ENCODE measurements at regions not wholly inside any gene's neighbourhood (a gene's known extent, or its start where the extent isn't known, plus 50 kb on each side); places are given as distances from the start of the nearest gene placed in this dataset.

DNA sequence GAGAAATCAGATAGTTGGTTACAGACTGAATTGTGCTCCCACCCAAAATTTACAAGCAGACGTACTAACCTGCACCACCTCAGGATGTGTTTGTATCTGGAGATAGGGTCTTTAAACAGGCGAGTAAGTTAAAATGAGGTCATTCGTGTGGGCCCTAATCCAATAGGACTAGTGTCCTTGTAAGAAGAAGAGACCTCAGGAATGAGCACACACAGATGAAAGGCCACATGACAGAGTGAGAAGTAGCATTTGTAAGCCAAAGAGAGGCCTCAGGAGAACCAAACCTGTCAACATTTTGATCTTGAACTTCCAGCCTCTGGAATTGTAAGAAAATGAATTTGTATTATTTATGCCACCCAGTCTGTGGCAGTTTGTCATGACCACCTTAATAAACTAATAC lies 149.5 kb upstream of the VWC2 start:
- ATAC-seq (replicated peaks in 6 of 8), result no peak
- Histone ChIP-seq H3K4me1 (replicated peaks in 1 of 2) (peaks cover 0 to 6% of the 10 kb centered on the region in 2 donors), H3K4me3 (no peak overlapping the region), H3K27ac (no peak overlapping the region)
- in situ Hi-C loops (cut with MboI; ENCODE audit: low pct_unique_long_range_greater_than_20kb in 2 of 9, low sequenced_read_pairs in 9 of 9, unreplicated experiment in 9 of 9), result no loop called here
- WGBS, 10 experiments, result 5 to 100% (median 60%) methylated on average over 2 to 3 of the region's 3 CpGs; no CpG with 5 or more reads in 1 of the 10 experiments

DNA sequence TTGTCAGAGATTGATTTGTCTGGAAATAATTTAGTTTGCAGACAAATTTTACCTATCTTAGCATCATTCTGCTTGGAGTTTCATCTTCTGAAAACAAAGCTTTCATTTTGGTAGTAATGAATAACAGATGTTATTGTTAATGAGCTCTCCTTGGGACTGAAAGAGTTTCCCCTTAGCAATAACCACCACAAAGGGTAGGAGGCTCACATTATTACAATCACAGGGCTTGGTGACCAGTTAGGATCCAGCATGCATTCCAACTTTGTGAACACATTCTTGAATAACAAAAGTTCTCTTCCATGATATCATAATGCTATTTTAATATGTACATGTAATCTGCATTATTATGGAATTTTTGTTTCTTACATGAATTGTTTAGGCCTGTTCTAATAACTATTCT lies 148.8 kb upstream of the VWC2 start:
- H3K4me1 ChIP-seq (replicated peaks in 1 of 2), result peaks cover 0 to 6% of the 10 kb centered on the region in 2 donors
- H3K4me3 ChIP-seq, result no peak overlapping the region
- in situ Hi-C loops (cut with MboI; ENCODE audit: low pct_unique_long_range_greater_than_20kb in 2 of 9, low sequenced_read_pairs in 9 of 9, unreplicated experiment in 9 of 9), result no loop called here
- H3K27ac ChIP-seq, result no peak overlapping the region
- peak in 2 of 8 experiments; percentile 50 to 93 for ATAC-seq (replicated peaks in 6 of 8)

DNA sequence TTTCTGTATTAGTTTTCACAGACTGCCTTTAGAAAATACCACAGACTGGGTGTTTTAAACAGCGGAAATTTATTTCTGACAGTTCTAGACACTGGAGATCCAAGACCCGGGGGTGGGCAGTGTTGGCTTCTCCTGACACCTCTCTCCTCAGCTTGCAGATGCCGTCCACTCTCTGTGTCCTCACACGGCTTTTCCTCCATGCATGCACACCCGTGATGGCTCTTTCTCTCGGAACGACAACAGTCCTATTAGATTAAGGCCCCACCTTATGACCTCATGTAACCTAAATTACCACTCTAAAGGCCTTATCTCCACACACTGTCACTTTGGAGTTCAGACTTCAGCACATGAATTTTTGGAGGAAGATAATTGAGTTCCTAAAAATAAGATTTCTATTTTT lies 142.9 kb upstream of the VWC2 start:
- no peak overlapping the region for H3K27ac ChIP-seq
- H3K4me3 ChIP-seq, result no peak overlapping the region
- in situ Hi-C loops (cut with MboI; ENCODE audit: low pct_unique_long_range_greater_than_20kb in 2 of 9, low sequenced_read_pairs in 9 of 9, unreplicated experiment in 9 of 9), result no loop called here
- WGBS, 10 experiments, result 0 to 96% (median 82%) methylated on average over 2 to 7 of the region's 7 CpGs; no CpG with 5 or more reads in 2 of the 10 experiments
- no peak for ATAC-seq (replicated peaks in 6 of 8)
- H3K4me1 ChIP-seq (replicated peaks in 1 of 2), result peaks cover 0 to 6% of the 10 kb centered on the region in 2 donors

DNA sequence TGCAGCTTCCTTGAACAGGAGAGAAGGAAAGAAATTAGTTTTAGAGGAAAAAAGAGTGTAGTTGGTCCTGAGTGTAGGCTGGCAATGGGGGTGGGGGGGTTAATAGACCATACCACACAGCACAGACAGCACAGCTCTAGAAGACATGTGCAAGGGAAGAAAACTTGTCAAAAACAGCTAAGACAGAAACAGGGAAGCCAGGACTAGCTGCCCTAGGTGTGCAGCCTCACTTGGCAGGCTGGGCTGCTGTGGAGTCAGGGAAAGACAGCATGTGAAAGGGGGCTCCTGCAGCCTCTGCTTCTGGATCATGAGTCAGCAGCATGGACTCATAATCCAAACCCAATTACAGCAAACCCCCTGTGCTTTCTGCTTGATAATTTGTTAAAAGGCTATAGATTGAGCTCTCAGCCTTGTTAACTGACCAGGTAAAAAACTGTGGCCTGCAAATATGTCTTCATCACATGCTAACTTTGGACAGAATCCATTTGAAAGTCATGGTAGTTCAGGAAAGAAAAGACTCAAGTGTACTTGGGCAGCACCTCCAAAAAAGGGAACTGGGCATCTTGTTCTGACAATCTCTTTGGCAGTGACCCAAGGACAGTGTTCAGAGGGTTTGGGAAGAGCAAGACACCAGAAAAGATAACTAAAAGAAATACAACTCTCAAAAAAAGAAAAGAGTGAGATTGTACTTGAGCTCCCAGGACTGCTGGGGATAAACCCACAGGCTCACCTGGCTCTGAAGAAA lies 142.2 kb upstream of the VWC2 start:
- peak in 1 of 8 experiments; percentile 35 for ATAC-seq (replicated peaks in 6 of 8)
- no peak overlapping the region for H3K27ac ChIP-seq
- peaks cover 5 to 6% of the 10 kb centered on the region in 2 donors for H3K4me1 ChIP-seq (replicated peaks in 1 of 2)
- H3K4me3 ChIP-seq, result no peak overlapping the region
- in situ Hi-C loops (cut with MboI; ENCODE audit: low pct_unique_long_range_greater_than_20kb in 2 of 9, low sequenced_read_pairs in 9 of 9, unreplicated experiment in 9 of 9), result no loop called here

DNA sequence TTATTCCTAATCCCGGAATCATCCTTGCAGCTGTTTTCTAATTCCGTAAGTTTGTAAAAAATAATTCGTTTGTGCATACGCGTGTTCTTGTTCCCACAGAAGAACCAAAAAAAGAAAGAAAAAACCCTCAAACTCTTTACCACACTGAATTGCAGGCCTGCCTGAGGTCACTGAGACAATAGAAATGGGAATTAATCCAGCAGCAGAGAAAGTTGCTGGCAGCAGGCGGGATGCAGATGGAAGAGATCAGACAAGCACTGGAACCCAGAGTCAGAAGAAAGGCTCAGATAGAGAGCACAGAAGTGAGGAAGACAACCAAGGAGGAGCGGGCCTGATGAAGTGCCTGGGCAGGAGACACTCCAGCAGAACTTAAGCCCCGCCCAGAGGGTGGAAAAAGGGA lies 141.5 kb upstream of the VWC2 start:
- peaks cover 3 to 7% of the 10 kb centered on the region in 2 donors for H3K4me1 ChIP-seq (replicated peaks in 1 of 2)
- in situ Hi-C loops (cut with MboI; ENCODE audit: low pct_unique_long_range_greater_than_20kb in 2 of 9, low sequenced_read_pairs in 9 of 9, unreplicated experiment in 9 of 9), result no loop called here
- no peak overlapping the region for H3K27ac ChIP-seq
- WGBS, 10 experiments, result 2 to 100% (median 60%) methylated on average over 1 to 7 of the region's 8 CpGs; no CpG with 5 or more reads in 1 of the 10 experiments
- H3K4me3 ChIP-seq, result no peak overlapping the region
- ATAC-seq (replicated peaks in 6 of 8), result no peak

DNA sequence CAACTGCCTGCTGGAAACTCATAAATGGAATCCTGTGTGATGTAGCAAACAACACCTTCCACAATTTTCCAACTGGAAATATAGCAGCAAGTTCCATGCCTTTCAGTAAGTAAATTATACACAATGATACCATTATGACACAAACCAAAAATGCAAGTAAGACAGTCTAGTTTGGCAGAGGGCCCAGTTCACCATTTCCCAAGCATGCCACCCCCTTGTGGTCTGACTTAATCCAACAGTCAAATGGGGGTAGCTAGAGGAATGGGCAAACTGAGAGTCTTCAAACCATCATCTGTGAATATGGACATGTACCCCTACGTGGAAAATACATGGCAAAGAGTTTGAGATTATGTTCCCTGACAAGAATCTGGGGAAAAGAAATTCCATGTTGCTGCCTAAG lies 137.6 kb upstream of the VWC2 start:
- ATAC-seq (replicated peaks in 6 of 8), result no peak
- Histone ChIP-seq H3K4me3 (no peak overlapping the region), H3K4me1 (replicated peaks in 1 of 2) (peaks cover 3 to 7% of the 10 kb centered on the region in 2 donors), H3K27ac (no peak overlapping the region)
- WGBS, 10 experiments, result 0 to 100% (median 17%) methylated on average over 1 of the region's 1 CpG; no CpG with 5 or more reads in 7 of the 10 experiments
- in situ Hi-C loops (cut with MboI; ENCODE audit: low pct_unique_long_range_greater_than_20kb in 2 of 9, low sequenced_read_pairs in 9 of 9, unreplicated experiment in 9 of 9), result no loop called here

DNA sequence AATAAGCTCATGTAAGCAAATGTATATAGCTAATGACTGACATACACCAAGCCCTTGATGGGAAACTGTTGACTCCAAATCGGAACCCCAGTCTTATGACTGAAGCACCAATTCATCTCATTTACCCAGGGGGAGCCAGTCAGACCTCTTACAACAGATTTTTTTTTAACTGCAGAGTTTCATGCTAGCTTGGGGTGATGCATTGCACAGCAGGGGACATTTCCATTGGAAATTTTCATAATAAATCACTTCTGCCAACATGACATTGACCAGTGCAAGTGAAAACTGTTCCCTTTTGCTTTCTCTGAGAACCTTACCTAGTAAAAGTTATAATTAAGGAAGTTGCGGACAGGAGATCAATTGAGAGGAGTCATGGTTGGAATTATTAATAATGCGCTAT lies 137.0 kb upstream of the VWC2 start:
- 0 to 100% (median 80%) methylated on average over 1 to 3 of the region's 3 CpGs; no CpG with 5 or more reads in 1 of the 10 experiments for WGBS, 10 experiments
- in situ Hi-C loops (cut with MboI; ENCODE audit: low pct_unique_long_range_greater_than_20kb in 2 of 9, low sequenced_read_pairs in 9 of 9, unreplicated experiment in 9 of 9), result no loop called here
- peak in 4 of 8 experiments; percentile 52 to 77 (median 72) for ATAC-seq (replicated peaks in 6 of 8)

DNA sequence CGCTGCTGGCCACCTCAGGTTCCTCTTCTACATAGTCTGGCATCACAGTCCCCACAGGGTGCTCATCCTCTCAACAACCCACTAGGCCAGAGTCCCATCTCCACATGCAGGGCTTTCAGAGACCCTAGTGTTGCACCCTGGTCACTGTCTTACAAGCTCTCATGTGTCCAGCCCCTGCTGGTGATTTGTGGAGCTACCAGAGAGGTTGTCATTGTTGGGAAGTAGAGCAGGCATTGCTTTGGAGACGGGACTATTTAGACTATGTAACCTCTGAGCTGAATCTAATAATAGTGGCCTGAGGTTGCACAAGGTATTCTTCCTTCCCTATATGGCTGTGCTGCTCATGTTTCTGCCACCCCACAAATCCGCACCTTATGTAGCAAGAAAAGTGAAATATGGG lies 135.3 kb upstream of the VWC2 start:
- Histone ChIP-seq H3K27ac (no peak overlapping the region), H3K4me1 (replicated peaks in 1 of 2) (peaks cover 5 to 12% of the 10 kb centered on the region in 2 donors), H3K4me3 (no peak overlapping the region)
- in situ Hi-C loops (cut with MboI; ENCODE audit: low pct_unique_long_range_greater_than_20kb in 2 of 9, low sequenced_read_pairs in 9 of 9, unreplicated experiment in 9 of 9), result no loop called here
- no peak for ATAC-seq (replicated peaks in 6 of 8)
- 10 to 100% (median 69%) methylated on average over 1 to 3 of the region's 3 CpGs; no CpG with 5 or more reads in 2 of the 10 experiments for WGBS, 10 experiments

More for the DNA sequence above, 137.0 kb upstream of the VWC2 start:
- H3K27ac ChIP-seq, result no peak overlapping the region
- H3K4me1 ChIP-seq (replicated peaks in 1 of 2), result peaks cover 3 to 7% of the 10 kb centered on the region in 2 donors
- H3K4me3 ChIP-seq, result no peak overlapping the region

DNA sequence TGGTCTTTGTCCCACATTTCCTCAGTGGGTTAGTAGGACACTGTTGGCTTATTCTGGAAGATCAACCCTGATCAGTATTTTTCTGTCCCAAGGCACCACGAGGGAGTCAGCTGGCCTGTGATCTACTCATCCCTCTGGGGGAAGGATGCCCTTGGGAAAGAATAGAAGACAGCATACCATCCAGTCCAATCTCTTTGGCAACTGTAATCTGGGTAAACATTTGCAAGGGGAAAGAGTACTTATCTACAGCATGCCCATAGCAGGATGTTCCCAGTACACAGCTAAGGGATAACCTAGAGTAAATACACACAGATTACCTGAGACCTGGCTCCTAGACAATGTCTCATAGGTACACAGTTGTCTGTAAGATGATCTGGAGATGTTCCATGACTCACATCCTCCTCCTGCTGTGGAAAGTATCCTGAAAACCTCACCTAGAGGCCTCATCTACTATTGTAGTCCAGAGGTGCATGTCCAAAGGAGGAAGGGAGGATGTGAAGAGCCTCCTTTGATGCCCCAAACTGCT lies 134.3 kb upstream of the VWC2 start:
- H3K4me1 ChIP-seq (replicated peaks in 1 of 2), result peaks cover 7 to 18% of the 10 kb centered on the region in 2 donors
- in situ Hi-C loops (cut with MboI; ENCODE audit: low pct_unique_long_range_greater_than_20kb in 2 of 9, low sequenced_read_pairs in 9 of 9, unreplicated experiment in 9 of 9), result no loop called here
- H3K27ac ChIP-seq, result no peak overlapping the region
- WGBS, 10 experiments, result 0 to 40% (median 27%) methylated on average over 1 of the region's 1 CpG; no CpG with 5 or more reads in 3 of the 10 experiments
- no peak overlapping the region for H3K4me3 ChIP-seq
- no peak for ATAC-seq (replicated peaks in 6 of 8)

DNA sequence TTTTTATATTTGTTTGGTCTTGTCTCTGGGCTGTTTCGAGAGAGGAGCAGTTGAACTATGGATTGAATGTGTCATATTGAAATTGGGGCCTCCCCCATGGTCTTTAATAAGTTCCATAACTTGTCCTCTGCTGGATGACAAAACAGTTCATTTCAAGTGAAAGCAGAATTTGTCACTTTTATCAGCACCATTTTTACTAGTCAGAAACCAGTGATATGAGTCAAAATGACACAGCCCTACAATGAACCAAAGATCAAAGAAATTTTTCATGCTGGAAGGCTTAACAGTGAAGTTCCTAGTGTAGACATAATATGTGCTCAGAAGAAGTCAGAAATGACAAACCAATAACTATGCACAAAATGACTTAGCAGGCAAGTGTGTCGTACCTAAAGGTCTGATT lies 133.6 kb upstream of the VWC2 start:
- in situ Hi-C loops (cut with MboI; ENCODE audit: low pct_unique_long_range_greater_than_20kb in 2 of 9, low sequenced_read_pairs in 9 of 9, unreplicated experiment in 9 of 9), result no loop called here
- 0 to 100% (median 65%) methylated on average over 1 to 2 of the region's 2 CpGs for WGBS, 10 experiments
- Histone ChIP-seq H3K4me3 (no peak overlapping the region), H3K4me1 (replicated peaks in 1 of 2) (peaks cover 7 to 18% of the 10 kb centered on the region in 2 donors), H3K27ac (no peak overlapping the region)
- ATAC-seq (replicated peaks in 6 of 8), result no peak

DNA sequence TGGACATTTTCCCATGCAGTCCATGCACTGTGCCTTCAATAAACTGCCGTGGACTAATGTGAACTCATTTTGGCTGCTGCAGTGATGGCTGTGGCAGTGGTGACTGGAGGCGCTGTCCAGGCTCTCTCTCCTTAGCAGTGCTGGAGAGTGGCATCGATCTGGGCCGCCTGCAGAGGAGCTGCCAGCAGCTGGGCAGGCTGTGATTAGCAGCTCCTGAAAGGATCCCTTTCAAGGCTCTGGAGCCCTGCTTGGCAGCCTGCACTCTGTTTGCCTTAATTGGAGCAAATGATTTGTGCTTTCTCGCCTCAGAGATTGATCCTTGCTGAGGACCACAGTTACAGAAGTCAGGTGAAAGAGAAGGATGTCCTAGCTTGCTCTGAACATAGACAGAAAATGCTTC lies 130.1 kb upstream of the VWC2 start:
- Histone ChIP-seq H3K4me3 (no peak overlapping the region), H3K4me1 (replicated peaks in 1 of 2) (peaks cover 4 to 11% of the 10 kb centered on the region in 2 donors), H3K27ac (peak overlapping the region; percentile 16 to 28)
- peak in 5 of 8 experiments; percentile 70 to 94 (median 86) for ATAC-seq (replicated peaks in 6 of 8)
- in situ Hi-C loops (cut with MboI; ENCODE audit: low pct_unique_long_range_greater_than_20kb in 2 of 9, low sequenced_read_pairs in 9 of 9, unreplicated experiment in 9 of 9), result no loop called here
- 4 to 90% (median 71%) methylated on average over 1 to 5 of the region's 5 CpGs; no CpG with 5 or more reads in 3 of the 10 experiments for WGBS, 10 experiments

DNA sequence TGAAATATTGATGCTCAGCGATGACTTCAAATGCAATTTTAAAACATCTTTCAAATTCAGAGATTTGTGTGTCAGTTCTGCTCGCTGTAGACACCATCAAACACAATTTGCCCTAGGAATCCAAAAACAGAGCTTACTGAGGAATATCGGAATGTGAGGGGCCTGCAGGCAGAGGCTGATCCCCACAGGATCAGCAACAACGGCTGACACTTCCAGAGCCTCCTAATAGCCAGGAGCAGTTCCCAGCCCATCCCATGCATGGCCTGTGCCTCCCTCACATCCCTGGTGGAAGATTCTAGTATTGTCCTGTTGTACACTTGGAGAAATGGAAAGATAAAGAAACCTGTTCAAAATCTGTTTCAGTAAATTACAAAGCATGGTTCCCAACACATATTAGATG lies 129.7 kb upstream of the VWC2 start:
- WGBS, 10 experiments, result 0 to 100% (median 67%) methylated on average over 1 to 3 of the region's 4 CpGs; no CpG with 5 or more reads in 5 of the 10 experiments
- Histone ChIP-seq H3K4me3 (no peak overlapping the region), H3K27ac (no peak overlapping the region), H3K4me1 (replicated peaks in 1 of 2) (peaks cover 4 to 11% of the 10 kb centered on the region in 2 donors)
- peak in 5 of 8 experiments; percentile 22 to 52 (median 36) for ATAC-seq (replicated peaks in 6 of 8)
- in situ Hi-C loops (cut with MboI; ENCODE audit: low pct_unique_long_range_greater_than_20kb in 2 of 9, low sequenced_read_pairs in 9 of 9, unreplicated experiment in 9 of 9), result no loop called here

DNA sequence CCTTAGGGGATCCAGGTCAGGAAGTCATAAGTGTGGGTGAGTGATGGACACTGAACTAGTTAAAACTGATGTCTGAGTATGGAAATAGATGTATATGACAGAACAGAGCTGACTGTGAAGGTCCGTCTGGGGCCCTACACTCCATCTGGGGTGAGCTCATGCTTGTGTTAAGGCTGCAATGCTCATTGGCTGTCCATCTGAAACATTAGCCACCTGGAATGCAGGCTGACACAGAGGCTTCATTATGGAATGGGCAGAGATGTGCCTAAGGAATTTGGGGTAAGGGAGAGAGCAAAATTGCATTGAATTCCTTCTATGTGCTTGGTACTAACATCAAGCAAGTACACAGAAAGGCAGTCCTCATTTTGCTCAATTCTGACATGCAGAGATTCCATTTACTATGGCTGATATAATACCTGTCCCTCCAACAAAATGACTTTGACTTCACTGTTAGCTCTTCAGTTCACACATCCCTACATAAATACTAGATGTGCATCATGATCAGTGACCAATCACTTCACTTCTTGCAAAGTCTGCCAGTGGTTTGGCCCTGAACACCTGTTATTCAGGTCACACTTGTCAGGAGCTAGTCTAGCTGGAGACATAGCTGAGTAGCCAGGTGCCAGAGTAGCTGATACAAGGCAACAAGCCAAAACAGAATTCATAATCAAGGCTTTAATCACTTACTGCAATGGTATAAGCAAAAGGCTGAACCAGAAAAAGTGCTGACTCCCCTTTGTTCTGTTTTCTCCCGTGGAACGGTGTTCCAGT lies 128.9 kb upstream of the VWC2 start:
- WGBS, 10 experiments, result 17 to 80% (median 50%) methylated on average over 1 to 3 of the region's 3 CpGs; no CpG with 5 or more reads in 7 of the 10 experiments
- no peak overlapping the region for H3K4me3 ChIP-seq
- in situ Hi-C loops (cut with MboI; ENCODE audit: low pct_unique_long_range_greater_than_20kb in 2 of 9, low sequenced_read_pairs in 9 of 9, unreplicated experiment in 9 of 9), result no loop called here
- H3K27ac ChIP-seq, result no peak overlapping the region
- H3K4me1 ChIP-seq (replicated peaks in 1 of 2), result peaks cover 4 to 11% of the 10 kb centered on the region in 2 donors
- ATAC-seq (replicated peaks in 6 of 8), result peak in 3 of 8 experiments; percentile 24 to 67 (median 62)

Data from motor neuron (in vitro differentiated cells).